Left renal pelvis (tissue), 4 donors: ENCODE measurements at regions not wholly inside any gene's neighbourhood (a gene's known extent, or its start where the extent isn't known, plus 50 kb on each side); places are given as distances from the start of the nearest gene placed in this dataset.

Source experiments
- DNase-seq, 4 donors: peaks; one replicate each; pipeline ENCODE4 v3.0.0-alpha.2; 2013; ENCODE audit warnings: low read depth in 4 of 4, low spot score in 3 of 4

DNA sequence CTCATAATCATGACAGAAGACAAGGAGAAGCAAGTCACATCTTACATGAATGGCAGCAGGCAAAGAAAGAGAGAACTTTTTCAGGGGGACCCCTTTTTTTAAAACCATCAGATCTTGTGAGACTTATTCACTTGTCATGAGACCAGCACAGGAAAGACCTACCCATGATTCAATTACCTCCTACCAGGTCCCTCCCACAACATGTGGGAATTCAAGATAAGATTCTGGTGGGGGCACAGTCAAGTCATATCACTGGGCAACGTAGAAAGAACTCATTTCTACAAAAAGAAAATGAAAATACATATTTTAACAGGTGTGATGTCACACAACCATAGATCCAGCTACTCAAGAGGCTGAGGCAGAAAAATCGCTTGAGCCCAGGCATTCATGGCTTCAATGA is 304.1 kb downstream of the IPMK start:
- no peak for DNase-seq

- no peak for DNase-seq
These were observed 304.9 kb downstream of the IPMK start for GRCh38 chr10:57962839-57963238.

DNA sequence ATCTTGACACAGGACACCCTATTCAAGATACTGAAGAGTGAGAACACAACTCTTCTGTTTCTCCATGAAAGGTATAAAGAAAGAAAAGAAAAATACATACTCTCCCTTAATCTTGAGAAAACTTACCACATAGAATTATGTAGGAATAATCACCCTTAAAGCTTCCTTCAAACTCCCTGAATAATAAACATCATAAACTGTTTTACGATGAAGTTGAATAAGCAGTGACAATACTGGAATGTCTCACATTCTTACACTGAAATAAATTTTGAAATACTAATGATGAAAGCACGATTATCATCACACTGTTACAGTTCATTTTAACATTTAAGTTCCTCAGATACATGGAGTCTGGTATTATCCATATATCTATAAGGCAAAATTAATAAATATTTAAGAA is 306.2 kb downstream of the IPMK start:
- no peak for DNase-seq

GRCh38 chr10:57960406-57960805 is 307.3 kb downstream of the IPMK start:
- no peak for DNase-seq

DNA sequence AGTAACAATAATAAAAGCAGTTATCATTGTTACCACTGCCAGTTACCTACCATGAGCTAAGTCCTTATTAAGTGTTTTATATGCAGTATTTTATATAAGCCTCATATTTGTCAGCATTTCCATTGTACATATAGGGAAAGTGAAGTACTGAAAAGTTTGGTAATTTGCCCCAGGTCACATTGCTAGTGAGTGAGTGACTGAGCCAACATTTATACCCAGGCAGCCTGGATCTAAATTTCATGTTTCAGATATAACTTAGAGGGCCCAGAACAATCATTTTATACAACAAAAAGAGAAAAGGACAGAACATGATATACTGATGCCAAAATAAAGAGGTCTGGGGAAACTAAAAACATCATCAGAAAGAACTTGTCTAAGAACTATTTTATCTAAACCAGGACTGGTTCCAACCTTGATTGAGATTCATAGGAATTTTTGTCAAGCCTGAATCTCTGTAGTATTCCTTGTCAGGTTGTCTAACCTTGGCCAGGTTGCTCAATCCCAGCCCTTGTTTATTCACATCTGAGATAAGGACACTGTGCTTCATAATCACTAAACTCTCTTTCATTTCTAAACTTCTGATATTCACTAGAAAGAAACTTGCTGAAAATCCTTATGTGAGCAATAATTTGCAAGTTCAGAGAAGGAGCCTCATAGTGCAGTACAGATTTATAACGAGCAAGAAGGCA is 308.2 kb downstream of the IPMK start:
- no peak for DNase-seq

DNA sequence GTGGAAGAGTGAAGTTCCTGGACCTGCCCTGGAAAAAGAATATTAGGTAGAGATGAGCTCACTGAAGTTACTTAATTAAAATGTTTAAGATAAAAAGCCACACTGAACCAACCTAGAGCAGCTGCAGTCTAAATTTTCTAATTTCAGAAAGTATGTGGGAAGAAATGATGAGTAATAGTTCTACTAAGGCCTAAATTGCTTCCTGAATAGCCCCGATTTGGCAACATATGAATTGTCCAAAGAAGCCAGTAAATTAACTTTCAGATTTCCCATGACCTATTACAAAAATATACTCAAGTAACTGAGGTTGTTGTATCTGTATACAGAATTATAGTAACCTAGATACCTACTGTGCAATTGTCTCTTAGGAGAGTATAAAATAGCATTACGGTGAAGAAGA is 312.6 kb downstream of the IPMK start:
- DNase-seq: no peak

GRCh38 chr10:57952741-57953140 is 315.0 kb downstream of the IPMK start:
- DNase-seq: no peak

DNA sequence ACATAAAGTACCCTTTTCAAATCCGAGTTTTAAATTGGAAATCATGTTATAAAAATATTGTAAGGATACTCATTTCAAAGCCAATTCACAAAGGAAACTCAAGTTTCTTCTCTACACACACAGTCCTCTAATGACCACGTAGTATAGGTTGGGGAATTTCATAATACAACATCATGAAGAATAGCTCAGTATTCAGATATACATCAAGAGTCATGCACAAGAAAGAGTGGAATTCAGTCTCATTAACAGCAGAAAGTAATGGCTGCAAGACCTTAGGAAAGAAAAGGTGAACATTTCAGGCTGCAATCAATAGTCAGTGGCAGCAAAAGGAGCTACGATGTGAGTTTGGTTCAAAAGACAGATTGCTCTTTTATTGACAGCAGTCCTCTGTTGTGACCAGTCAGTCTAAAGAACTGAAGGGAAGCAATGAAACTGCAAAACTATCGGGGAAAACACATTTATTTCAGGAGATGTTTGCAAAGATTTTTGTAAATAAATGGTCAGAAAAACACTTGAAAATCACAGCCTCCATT is 317.2 kb downstream of the IPMK start:
- no peak for DNase-seq

GRCh38 chr10:57948796-57949195 is 318.9 kb downstream of the IPMK start:
- DNase-seq: no peak

DNA sequence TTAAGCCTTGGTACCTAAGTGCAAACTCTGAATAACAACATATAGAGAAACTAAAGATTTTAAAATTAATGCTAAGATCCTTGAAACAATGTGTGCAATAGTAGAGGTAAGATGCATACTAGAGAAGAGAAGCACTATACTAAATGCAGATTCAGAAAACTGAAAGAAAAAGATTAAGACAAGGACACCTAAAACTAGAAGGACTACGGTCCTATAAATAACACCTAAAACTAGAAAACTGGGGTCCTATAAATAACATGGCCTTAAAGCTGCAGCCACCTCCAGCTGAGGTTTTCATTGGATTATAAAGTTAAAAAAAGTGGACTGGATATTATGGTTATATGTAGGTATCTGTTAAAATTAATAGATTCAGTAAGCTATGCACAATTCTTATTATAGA is 320.9 kb downstream of the IPMK start:
- no peak for DNase-seq

DNA sequence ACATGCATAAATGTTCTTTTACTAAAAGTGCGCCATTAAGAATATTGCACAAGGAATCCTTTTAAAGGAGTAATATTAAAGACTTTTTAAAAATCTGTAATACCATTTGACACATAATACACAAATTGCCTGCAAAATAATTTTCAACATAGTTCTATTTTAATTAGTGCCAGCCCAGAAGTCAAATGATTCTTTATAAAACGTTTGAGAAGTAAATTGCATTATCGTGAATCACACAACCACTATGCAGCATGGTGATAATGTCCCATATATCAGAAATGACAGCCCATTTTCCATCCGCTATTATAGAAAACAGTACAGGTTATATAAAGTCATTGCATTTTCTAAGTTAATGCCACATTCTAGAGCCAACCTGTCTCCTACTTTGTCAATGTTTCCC is 324.0 kb downstream of the IPMK start:
- DNase-seq: no peak

DNA sequence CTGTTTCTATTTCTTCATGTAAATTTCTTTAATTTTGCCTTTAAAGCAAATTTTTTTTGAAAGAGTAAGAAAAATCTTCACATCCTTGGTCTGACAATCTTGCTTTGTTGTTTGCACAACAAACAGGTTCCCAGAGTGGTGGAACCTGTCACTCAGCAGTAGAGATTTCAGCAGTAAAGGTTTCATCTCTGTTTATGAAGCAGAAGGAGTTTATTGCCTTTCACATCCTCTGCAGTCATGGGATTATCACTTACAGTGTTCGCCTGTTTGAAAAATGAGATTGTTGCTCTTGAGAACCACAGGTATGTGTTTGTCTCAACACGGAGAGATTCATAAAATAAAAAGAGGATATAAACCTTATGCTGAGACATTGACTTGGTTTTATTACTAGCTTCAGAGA is 342.6 kb downstream of the IPMK start:
- DNase-seq: no peak

DNA sequence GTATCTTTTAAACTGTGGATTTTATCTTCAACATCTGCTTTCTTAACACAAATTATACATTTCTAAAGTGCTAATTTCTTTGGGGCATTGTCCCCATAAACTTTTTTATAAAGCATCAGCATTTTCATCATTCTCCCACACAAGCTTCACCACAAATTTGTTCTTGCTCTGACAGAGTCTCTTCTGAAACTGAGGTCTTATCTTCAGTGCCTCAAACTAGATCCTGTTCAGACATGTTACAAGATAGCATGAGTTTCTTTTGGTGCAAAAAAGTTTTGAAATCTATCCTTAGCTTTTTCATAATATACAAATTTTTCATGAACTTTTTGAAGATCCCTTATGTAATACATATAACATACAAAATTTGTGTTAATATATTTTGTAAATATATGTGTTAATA is 346.6 kb downstream of the IPMK start:
- no peak for DNase-seq

- no peak for DNase-seq
These were observed 347.8 kb downstream of the IPMK start for GRCh38 chr10:57919864-57920263.

- DNase-seq: no peak
These were observed 350.7 kb downstream of the IPMK start for GRCh38 chr10:57917019-57917418.

DNA sequence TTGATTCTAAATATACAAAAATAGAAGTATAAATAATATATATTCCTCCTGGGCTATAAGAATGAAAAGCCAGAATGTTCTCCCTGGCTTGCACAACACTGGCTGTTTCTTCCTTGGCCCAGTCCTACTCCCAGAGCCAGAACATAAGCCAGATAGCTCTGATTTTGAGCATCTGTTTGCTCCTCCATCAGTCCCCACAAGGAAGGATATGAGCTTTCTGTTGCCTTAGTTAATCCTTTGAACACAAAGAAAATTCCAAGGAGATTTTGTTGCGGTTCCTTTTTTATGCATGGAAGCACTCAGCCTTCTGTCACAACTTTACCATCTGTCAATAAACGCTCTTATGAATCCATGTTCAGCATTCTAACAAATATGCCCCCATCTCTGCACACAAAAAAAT is 361.8 kb downstream of the IPMK start:
- no peak for DNase-seq

- DNase-seq: no peak
These were observed 362.7 kb downstream of the IPMK start for GRCh38 chr10:57905010-57905409.

- no peak for DNase-seq
These were observed 369.5 kb downstream of the IPMK start for GRCh38 chr10:57898231-57898630.

DNA sequence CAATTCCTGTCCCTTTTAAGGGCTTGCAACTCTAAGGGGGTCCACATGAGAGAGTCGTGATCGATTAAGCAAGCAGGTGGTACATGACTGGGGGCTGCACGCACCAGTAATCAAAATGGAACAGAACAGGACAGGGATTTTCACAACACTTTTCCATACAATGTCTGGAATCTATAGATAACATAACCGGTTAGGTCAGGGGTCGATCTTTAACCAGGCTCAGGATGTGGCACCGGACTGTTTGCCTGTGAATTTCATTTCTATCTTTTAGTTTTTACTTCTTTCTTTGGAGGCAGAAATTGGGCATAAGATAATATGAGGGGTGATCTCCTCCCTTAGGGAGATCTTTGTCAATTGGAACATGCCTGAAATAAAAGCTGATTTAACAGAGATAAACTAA is 370.1 kb downstream of the IPMK start:
- DNase-seq: no peak

- no peak for DNase-seq
These were observed 373.3 kb downstream of the IPMK start for GRCh38 chr10:57894361-57894760.

GRCh38 chr10:57891201-57892006 is 376.3 kb downstream of the IPMK start:
- DNase-seq: no peak

- no peak for DNase-seq
These were observed 377.0 kb downstream of the IPMK start for GRCh38 chr10:57890691-57891090.
